ENCODE measurements at regions not wholly inside any gene's neighbourhood (a gene's known extent, or its start where the extent isn't known, plus 50 kb on each side); places are given as distances from the start of the nearest gene placed in this dataset.
"Not testable (repeated sequence)": the region's sequence is repeated elsewhere in the genome, so short reads cannot be mapped to it uniquely, and the experiment has no call there.

DNA sequence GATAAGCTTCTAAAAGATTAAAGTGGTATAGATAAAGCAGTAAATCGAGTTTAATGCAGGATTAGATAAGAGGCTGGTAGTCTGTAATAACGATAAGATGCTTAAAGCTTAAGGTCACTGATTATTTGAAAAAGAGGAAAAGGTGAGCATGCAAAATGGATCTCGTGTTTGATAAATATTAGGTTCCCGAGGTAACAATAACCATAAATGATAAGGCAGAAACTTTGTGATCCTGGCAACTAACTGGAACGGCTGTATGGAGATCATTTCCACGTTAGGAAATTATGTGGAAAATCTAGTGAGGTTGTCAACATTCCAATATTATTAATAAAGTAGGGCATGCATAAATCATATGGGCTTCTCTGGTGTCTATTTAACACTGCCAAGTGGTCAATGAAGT is 255.5 kb downstream of the EFCAB11 start:
- Histone ChIP-seq H3K36me3 (ENCODE audit: control insufficient read depth, insufficient read depth, low read length) (no peaks in the 10 kb centered on the region), H3K27me3 (ENCODE audit: control insufficient read depth, insufficient read depth, low read length) (no peaks in the 10 kb centered on the region), H3K4me3 (ENCODE audit: low read depth, low read length) (no peak overlapping the region)
- CTCF ChIA-PET: interaction anchor here (1.4 kb wide), 1 partner anchor 8 kb away, joined by 3 read pairs; no protein-coding TSS in a partner anchor
- POLR2A ChIA-PET: no interaction called here
- DNase-seq (ENCODE audit: low read depth): no peak
- TF ChIP-seq, protein P1, sequence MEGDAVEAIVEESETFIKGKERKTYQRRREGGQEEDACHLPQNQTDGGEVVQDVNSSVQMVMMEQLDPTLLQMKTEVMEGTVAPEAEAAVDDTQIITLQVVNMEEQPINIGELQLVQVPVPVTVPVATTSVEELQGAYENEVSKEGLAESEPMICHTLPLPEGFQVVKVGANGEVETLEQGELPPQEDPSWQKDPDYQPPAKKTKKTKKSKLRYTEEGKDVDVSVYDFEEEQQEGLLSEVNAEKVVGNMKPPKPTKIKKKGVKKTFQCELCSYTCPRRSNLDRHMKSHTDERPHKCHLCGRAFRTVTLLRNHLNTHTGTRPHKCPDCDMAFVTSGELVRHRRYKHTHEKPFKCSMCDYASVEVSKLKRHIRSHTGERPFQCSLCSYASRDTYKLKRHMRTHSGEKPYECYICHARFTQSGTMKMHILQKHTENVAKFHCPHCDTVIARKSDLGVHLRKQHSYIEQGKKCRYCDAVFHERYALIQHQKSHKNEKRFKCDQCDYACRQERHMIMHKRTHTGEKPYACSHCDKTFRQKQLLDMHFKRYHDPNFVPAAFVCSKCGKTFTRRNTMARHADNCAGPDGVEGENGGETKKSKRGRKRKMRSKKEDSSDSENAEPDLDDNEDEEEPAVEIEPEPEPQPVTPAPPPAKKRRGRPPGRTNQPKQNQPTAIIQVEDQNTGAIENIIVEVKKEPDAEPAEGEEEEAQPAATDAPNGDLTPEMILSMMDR (IDR thresholded peaks at IDR 0.05; ENCODE audit: insufficient read depth, low read depth, low read length): no peak

DNA sequence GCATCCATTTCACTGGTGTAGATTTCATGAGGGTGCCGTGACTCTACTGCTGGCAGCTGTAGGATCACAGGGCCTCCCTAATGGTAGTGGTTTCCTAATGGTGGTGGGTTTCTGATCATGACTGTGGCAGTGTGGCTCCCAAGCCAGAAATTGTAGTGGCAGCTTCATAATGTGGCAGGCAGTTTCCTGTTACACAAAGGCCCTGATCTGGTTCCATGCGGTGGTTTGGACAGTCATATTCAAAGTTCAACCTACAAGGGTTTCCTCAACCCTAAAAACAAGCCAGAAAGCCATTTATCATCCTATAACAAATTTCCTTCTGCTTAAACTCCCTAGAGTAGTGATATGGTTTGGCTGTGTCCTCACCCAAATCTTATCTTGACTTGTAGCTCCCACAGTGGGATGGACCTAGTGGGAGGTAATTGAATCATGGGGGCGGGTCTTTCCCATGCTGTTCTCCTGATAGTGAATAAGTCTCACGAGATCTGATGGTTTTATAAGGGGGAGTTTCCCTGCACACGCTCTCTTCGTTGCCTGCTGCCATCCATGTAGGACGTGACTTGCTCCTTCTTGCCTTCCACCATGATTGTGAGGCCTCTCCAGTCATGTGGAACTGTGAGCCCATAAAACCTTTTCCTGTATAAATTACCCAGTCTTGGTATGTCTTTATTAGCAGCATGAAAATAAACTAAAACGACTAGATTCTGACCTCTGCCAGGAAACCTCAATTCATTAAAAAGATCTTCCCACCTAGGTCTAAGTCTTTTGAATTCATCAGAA is 257.1 kb downstream of the EFCAB11 start:
- POLR2A ChIA-PET: no interaction called here
- Histone ChIP-seq H3K36me3 (ENCODE audit: control insufficient read depth, insufficient read depth, low read length) (no peaks in the 10 kb centered on the region), H3K4me3 (ENCODE audit: low read depth, low read length) (no peak overlapping the region), H3K27me3 (ENCODE audit: control insufficient read depth, insufficient read depth, low read length) (no peaks in the 10 kb centered on the region)
- TF ChIP-seq, protein P1 (IDR thresholded peaks at IDR 0.05; ENCODE audit: insufficient read depth, low read depth, low read length): no peak
- CTCF ChIA-PET: interaction anchor here (0.6 kb wide), 1 partner anchor 7 kb away, joined by 3 read pairs; no protein-coding TSS in a partner anchor
- DNase-seq (ENCODE audit: low read depth): no peak

DNA sequence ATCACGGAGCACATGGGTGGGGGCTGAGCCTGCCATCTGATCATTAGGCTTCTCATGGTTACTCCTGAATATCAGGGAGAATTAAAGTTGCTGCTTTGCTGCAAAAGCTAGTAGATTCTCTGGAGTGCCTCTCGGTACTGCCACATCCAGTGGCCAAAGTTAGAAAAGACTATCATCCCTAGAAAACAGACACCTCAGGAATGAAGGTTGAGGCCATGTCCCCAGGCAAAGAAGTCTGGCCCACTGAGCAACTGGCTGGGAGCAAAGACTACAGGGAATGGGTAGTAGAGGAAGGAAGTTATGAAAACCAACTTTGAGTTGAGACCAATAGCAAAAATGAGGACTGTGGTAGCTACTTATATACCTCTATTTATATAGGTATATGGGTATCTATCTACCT is 258.7 kb downstream of the EFCAB11 start:
- POLR2A ChIA-PET: no interaction called here
- no peaks in the 10 kb centered on the region for H3K27me3 ChIP-seq (ENCODE audit: control insufficient read depth, insufficient read depth, low read length)
- no peaks in the 10 kb centered on the region for H3K36me3 ChIP-seq (ENCODE audit: control insufficient read depth, insufficient read depth, low read length)
- DNase-seq (ENCODE audit: low read depth): no peak
- CTCF ChIA-PET: no interaction called here
- TF ChIP-seq, protein P1 (IDR thresholded peaks at IDR 0.05; ENCODE audit: insufficient read depth, low read depth, low read length): no peak
- no peak overlapping the region for H3K4me3 ChIP-seq (ENCODE audit: low read depth, low read length)

DNA sequence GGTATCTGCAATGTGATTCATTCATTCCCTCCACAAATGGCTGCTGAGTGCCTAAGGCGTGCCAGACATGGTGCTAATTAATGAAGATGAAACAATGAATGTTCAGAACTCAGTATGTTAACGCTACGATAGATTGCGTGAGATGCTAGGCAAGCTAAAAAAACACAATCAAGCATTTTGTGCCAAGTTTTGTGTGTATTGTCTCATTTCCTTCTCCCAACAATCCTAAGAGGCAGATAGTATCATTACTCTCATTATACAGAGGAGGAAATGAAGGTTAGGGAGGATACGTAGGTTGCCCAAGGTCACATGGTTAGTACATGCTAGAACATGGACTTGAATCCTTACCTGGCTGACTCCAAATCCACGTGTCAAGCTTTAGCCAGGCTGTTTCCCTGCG is 264.4 kb downstream of the EFCAB11 start:
- Histone ChIP-seq H3K27me3 (ENCODE audit: control insufficient read depth, insufficient read depth, low read length) (no peaks in the 10 kb centered on the region), H3K4me3 (ENCODE audit: low read depth, low read length) (no peak overlapping the region), H3K36me3 (ENCODE audit: control insufficient read depth, insufficient read depth, low read length) (no peaks in the 10 kb centered on the region)
- TF ChIP-seq, protein P1 (IDR thresholded peaks at IDR 0.05; ENCODE audit: insufficient read depth, low read depth, low read length): no peak
- ChIA-PET POLR2A (no interaction called here), CTCF (interaction anchor here (1.3 kb wide), 1 partner anchor 60 kb away, joined by 4 read pairs; no protein-coding TSS in a partner anchor)
- DNase-seq (ENCODE audit: low read depth): no peak

DNA sequence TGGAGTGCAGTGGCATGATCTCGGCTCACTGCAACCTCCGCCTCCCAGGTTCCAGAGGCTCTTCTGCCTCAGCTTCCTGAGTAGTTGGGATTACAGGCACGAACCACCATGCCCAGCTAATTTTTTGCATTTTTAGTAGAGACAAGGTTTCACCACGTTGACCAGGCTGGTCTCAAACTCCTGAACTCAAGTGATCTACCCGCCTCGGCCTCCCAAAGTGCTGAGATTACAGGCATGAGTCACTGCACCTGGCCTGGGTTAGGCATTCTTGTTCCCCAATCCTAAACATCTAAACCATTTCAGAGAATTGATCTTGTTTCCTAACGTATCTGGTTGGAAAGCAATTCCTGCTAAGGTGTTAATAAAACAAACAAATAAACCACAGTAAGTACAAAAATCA is 264.8 kb downstream of the EFCAB11 start:
- H3K27me3 ChIP-seq (ENCODE audit: control insufficient read depth, insufficient read depth, low read length); H3K4me3 ChIP-seq (ENCODE audit: low read depth, low read length); POLR2A ChIA-PET; H3K36me3 ChIP-seq (ENCODE audit: control insufficient read depth, insufficient read depth, low read length); DNase-seq (ENCODE audit: low read depth): not testable (repeated sequence)
- CTCF ChIA-PET: interaction anchor here (1.3 kb wide), 1 partner anchor 60 kb away, joined by 4 read pairs; no protein-coding TSS in a partner anchor
